ENCODE measurements at regions not wholly inside any gene's neighbourhood (a gene's known extent, or its start where the extent isn't known, plus 50 kb on each side); places are given as distances from the start of the nearest gene placed in this dataset.

DNA sequence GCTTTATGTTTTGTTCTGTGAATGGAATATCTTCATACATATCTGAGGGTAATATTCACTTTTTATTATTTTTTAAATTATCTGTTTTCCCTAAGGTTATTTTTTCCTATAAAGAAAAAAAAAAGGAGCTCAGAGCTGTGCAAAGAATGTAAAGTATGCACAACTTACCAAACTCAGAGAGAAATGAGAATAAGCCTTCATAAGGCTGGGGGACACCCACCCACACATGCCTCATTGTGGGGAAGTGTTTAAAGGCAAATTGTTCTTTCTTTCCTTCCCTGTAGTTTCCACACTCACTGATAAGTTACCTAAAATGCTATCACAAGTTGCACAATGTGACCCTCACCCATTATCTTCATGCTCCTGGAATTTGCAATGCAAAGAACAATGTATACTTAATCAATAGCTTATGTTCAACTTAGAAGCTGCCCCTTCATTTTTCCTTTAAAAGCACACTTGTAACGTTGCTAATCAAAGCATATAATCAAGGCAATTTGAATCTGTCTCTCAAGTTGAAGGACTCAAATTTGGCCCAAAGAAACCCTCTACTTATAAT lies 108.1 kb downstream of the GNAT3 start:
- no peak for FAIRE-seq

DNA sequence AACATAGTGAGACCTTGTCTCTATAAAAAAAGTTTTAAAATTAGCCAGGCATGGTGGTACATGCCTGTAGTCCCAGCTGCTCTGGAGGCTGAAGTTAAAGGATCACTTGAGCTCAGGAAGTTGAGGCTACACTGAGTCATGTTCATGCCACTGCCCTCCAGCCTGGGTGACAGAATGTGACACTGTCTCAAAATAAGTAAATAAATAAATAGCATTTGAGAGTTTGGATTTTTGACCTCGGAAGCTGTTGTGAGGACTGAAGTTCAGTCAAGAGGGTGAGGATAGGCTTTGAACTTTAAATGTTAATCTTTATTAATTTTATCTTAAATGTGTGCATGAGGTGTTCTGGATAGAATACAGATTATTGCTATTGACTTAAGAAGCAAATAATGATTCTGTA lies 110.2 kb downstream of the GNAT3 start:
- no peak for FAIRE-seq

- no peak for FAIRE-seq
These were observed 118.1 kb downstream of the GNAT3 start for GRCh38 chr7:80393786-80394185.

DNA sequence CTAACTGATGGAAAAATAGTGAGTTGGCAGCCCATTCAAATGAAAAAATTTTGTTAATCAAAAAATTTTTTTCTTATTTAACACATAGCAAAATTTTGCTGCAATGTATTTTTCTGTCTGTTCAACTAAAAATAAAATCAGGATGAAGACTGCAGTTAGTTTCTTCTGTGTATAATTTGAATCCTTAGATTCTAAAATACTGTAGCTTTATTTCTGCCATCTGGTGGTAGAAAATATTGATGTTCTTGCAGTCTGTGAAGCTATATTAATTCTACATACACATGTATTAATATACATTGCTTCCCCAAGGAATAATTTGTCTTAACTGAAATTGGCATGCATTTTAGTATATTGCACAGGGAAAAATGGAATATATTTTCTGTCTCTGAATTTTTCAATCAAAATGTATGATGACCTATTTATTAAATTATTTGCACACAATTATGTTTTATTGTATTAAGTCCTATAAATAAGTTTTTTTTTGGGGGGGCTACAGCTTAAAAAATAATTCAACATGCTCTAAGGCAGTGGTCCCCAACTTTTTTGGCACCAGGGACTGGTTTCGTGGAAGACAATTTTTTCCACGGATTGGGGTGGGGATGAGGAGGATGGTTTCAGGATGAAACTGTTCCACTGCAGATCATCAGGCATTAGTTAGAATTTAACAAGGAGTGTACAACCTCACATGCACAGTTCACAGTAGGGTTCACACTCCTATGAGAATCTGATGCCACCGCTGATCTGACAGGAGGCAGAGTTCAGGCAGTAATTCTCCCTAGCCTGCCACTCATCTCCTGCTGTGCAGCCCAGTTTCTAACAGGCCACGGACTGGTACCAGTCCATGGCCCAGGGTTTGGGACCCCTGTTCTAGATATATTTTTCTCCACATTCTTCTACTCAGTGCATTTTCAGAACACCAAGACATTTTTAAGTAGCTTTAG lies 119.4 kb downstream of the GNAT3 start:
- FAIRE-seq: peak; percentile 94

DNA sequence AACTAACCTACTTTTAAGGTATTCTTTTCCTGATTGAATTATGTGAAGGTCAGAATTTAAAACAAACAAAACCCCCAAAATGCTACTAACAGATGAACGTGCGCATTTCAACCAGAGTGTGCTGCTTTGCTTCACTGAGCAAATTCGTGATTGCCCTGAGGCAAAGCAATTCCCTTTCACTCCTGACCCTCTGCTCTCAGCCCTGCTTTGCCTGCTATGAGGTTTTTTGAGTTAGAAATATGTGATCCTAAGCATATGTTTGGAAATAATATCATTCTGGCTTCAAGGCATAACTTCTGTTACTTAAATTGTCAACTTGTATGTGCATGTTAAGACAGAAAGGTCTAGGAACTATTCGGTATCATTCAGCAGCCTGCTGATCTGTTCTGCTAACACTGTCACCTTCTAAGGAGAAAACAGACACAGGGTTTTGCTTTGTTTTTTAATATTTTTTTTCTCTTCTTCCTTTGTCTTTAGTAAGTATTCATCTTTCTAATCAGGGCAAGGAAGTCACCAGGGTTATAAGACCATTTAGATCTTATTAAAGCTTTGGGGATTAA lies 124.2 kb downstream of the GNAT3 start:
- FAIRE-seq: no peak

- no peak for FAIRE-seq
These were observed 125.2 kb downstream of the GNAT3 start for GRCh38 chr7:80386686-80387085.

DNA sequence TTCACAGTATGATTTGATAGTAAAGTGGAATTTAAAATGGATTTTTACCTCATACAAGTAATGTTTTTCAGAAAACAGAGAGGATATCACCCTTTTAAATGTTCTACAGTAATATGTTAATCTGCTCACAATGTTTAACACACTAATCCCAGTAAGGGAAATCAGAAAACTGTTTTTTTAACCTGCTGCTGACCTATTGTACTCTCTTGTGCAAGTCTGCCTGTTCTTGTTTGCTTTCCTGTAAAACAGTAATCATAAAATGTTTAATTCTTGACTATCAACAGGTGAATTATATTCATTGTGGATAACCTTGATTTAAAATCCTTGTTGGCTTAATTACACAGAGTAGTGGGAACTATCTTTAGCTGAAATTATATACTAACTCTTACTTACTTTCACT lies 126.4 kb downstream of the GNAT3 start:
- no peak for FAIRE-seq

DNA sequence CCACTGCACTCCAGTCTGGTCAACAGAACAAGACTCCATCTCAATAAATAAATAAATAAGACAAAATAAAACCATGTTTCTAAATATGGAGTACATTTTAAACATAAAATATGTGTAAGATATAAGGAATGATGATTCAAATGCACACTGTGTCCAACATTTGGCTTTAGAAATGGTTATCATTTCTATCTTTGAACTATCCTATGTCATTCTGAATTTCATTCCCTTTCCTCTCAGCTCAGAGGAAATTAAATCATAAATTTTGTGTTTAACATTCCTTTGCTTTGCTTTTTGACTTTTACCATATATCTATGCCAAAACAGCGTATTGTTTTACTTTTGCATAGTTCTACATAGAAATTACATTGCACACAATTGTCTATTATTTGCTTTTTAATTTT lies 130.9 kb downstream of the GNAT3 start:
- FAIRE-seq: no peak

- FAIRE-seq: no peak
These were observed 132.6 kb downstream of the GNAT3 start for GRCh38 chr7:80379034-80379982.

GRCh38 chr7:80374321-80374720 lies 137.5 kb downstream of the GNAT3 start:
- no peak for FAIRE-seq

- FAIRE-seq: no peak
These were observed 138.3 kb downstream of the GNAT3 start for GRCh38 chr7:80373429-80374032.

- FAIRE-seq: no peak
These were observed 139.4 kb downstream of the GNAT3 start for GRCh38 chr7:80372415-80372814.

GRCh38 chr7:80370587-80370986 lies 141.3 kb downstream of the GNAT3 start:
- FAIRE-seq: no peak

DNA sequence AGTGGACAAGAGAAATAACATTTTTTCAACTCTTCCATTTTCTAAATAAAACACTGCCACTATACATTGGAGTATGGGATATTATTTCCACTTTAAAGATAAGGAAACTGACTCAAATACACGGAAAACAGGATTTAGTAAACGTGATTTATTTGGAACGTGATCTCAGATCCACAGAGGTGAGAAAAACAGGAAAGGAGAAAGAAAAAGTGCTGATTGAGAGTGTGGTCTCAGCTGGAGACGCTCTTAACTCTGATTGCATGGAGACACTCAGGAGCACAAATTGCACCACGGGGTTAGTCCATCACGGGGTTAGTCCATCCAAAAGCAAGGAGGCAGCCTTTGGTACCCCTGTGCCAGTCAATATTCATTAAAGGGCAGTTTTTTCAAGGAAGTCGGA lies 142.5 kb downstream of the GNAT3 start:
- no peak for FAIRE-seq

DNA sequence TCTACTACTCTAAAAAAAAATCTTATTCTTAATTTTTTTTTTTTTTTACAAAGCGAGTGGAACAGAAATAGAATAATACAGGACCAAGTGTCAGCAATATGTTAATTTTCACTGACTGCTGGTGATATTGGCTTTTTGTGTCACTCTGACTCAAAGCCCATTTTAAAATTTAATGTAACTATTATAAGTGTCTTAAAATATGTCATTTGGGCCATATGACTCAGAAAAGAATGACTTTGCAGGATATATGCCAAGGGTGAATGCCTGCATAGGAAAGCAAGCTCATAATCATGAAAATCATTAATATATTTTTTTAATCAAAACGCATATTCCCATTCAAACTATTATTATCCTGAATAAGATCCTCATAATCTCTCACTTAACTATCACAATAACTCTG lies 149.2 kb downstream of the GNAT3 start:
- FAIRE-seq: no peak

- no peak for FAIRE-seq
These were observed 149.8 kb downstream of the GNAT3 start for GRCh38 chr7:80362010-80362618.

GRCh38 chr7:80359476-80359875 lies 152.4 kb downstream of the GNAT3 start:
- FAIRE-seq: no peak

DNA sequence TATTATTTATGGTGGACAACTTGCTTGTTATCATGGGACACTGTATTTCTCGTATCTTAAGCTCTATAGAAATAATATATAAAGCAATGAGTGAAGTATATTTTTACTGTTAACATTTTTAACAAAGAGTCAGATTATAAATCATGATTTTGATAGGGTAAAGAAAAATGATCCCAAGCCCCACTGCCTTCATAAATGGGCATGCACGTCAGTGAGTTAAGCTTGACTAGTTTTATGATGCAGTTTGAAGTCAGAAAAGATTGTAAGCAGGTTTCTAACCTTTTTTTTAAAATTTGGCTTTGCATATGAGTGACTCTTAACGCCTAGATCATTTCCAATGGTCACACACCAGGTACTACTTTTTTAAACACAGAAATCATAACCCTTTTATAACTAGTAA lies 152.8 kb downstream of the GNAT3 start:
- no peak for FAIRE-seq

DNA sequence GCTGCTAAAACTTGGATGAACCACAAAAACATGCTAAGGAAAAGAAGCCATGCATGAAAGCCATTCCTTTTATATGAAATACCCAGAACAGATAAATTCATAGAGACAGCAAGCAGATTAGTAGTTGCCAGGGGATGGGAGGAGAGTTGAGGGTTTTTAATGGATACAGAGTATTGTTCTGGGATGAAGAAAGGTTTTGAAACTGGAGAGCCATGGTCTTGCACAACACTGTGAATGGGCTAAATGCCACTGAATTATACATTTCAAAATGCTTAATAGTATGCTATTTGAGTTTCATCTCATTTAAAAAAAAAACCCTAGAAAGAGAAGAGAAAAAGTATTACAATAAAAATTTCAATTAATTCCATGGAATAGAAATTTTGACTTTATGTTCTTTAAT lies 154.3 kb downstream of the GNAT3 start:
- FAIRE-seq: no peak

GRCh38 chr7:80350430-80350829 lies 161.4 kb downstream of the GNAT3 start:
- no peak for FAIRE-seq

DNA sequence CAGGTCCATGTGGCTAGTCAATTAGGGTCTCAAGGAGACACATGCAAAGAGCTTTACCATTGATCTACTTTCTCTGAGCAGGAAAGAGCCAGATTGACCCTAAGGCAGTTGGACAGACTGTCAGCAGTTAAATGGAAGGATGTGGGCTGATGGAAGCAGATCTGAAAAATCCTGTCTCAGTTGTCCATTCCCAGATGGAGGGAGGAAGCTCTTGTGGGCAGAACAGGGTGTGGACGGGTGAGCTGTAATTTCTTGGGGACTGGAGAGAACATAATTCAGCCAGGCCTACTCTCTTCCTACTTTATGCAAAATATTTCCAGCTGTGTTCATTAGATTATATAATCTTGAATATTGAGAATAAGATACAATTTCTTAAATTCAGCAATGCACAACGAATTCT lies 163.6 kb downstream of the GNAT3 start:
- no peak for FAIRE-seq

DNA sequence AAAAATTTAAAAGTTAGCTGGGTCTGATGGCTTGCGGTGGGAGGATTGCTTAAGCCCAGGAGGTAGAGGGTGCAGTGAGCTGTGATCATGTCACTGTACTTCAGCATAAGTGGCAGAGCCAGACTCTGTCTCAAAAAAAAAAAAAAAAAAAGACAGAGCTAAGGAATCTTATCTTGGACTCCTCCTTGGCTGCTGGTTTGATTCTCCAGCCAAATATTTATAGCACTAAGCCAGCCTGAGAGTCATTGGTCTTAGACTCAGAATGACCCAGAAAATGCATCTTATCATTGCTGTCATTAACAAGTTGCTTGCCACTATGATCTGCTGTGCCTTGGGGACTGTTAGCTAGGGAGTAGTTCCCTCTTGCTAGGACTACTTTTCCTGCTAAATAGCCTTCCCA lies 164.7 kb downstream of the GNAT3 start:
- FAIRE-seq: no peak

All from TTC549 (cell line).